ENCODE measurements at regions not wholly inside any gene's neighbourhood (a gene's known extent, or its start where the extent isn't known, plus 50 kb on each side); places are given as distances from the start of the nearest gene placed in this dataset.

- no peak for TF ChIP-seq CTCF (IDR thresholded peaks at IDR 0.05)
- TF ChIP-seq ZFX (IDR thresholded peaks at IDR 0.05; ENCODE audit: borderline replicate concordance): no peak
These were observed 1366.1 kb downstream of the PCDH9 start for GRCh38 chr13:65864039-65864438.

Data from 22Rv1 (cell line).